SU-DHL-6 (cell line): ENCODE measurements at regions not wholly inside any gene's neighbourhood (a gene's known extent, or its start where the extent isn't known, plus 50 kb on each side); places are given as distances from the start of the nearest gene placed in this dataset.

Experiments
- CTCF ChIP-seq: fragments of 200-600 bp; sonication (generic); IDR thresholded peaks from one replicate; pipeline ENCODE4 v1.5.1; 2017; ENCODE audit warnings: antibody characterized with exemption, mild to moderate bottlenecking, low read length, moderate library complexity; ENCODE audit not compliant: insufficient read depth, poor library complexity, severe bottlenecking
- EZH2phosphoT487 ChIP-seq: fragments of 200-600 bp; sonication (generic), shearing (Covaris generic); conservative IDR thresholded peaks from 2 replicates; pipeline ENCODE4 v1.6.1; 2018; ENCODE audit warnings: mild to moderate bottlenecking, antibody characterized with exemption, low read length, moderate library complexity, mixed read lengths

- TF ChIP-seq CTCF, result no peak
- no peak for TF ChIP-seq EZH2phosphoT487
These were observed 57.1 kb upstream of the POLG start for GRCh38 chr15:89391685-89392257.
